K562 (cell line): ENCODE measurements at regions not wholly inside any gene's neighbourhood (a gene's known extent, or its start where the extent isn't known, plus 50 kb on each side); places are given as distances from the start of the nearest gene placed in this dataset.

ENCODE experiments used
- ATAC-seq: fragments of 200-7000 bp; cut with Tn5 transposase; 3 replicates; pipeline ENCODE4 v1.9.1; 2020; ENCODE audit warnings: moderate library complexity
- BruUV-seq: library from RNA; stranded (reverse); fragments of 400-500 nt; replicated peaks from 2 replicates; lab custom pipeline; 2021; lab: Mats Ljungman, UMichigan
- CTCF ChIA-PET: fragments of 300-600 bp; formaldehyde crosslinking; extraction: SDS; loops from one replicate; lab custom pipeline; 2021; ENCODE audit warnings: low intra/inter-chr PET ratio; lab: Yijun Ruan, JAX
- POLR2A ChIA-PET: fragments of 300-600, 350-650 bp; sonication (Branson Sonifier 250); formaldehyde crosslinking; extraction: SDS; loops from one replicate; lab custom pipeline; 2021; ENCODE audit warnings: antibody characterized with exemption, inconsistent platforms; lab: Yijun Ruan, JAX
- DNase-seq, 4 experiments: peaks; one replicate each; pipeline versions ENCODE4 v3.0.0 to v3.0.0-alpha.2; 2011 to 2018; ENCODE audit warnings: low spot score in 3 of 4, mixed read lengths in 3 of 4; ENCODE audit errors: extremely low read depth in 1 of 4
- FAIRE-seq: peaks from 2 replicates; lab custom pipeline; 2011; peaks lifted over from hg19 to GRCh38; lab: Jason Lieb, UNC
- H2AFZ ChIP-seq: 2 replicates; pipeline ENCODE4 v1.6.0; 2011; ENCODE audit warnings: low read depth, low read length, control low read depth, inconsistent platforms
- H3K27ac ChIP-seq: fragments of 200-600 bp; 3 replicates; pipeline ENCODE4 v1.8.0; 2011; ENCODE audit warnings: low read depth, mild to moderate bottlenecking, control low read depth, inconsistent platforms, low read length, moderate library complexity, mixed read lengths; ENCODE audit errors: extremely low read depth
- H3K27me3 ChIP-seq, 2 experiments: fragments of 300-600 bp in 1 of 2; 2 replicates in 1 of 2; 3 replicates in 1 of 2; pipeline versions ENCODE4 v1.6.0 to v1.8.0; 2011; ENCODE audit warnings: inconsistent platforms in 2 of 2, low read length in 2 of 2, mild to moderate bottlenecking in 1 of 2, mixed read lengths in 1 of 2, moderate library complexity in 1 of 2; ENCODE audit not compliant: control insufficient read depth in 2 of 2, insufficient read depth in 2 of 2
- H3K36me3 ChIP-seq: fragments of 300-600 bp; 3 replicates; pipeline ENCODE4 v1.8.0; 2011; ENCODE audit warnings: mild to moderate bottlenecking, low read length, inconsistent platforms; ENCODE audit not compliant: control insufficient read depth, insufficient read depth
- H3K4me1 ChIP-seq, 2 experiments: fragments of 200-600 bp in 1 of 2; replicated peaks in 1 of 2; 2 replicates in 1 of 2; 3 replicates in 1 of 2; pipeline versions ENCODE4 v1.5.1 to v1.8.0; 2011; ENCODE audit warnings: inconsistent platforms in 2 of 2, low read length in 2 of 2, mild to moderate bottlenecking in 1 of 2, mixed read lengths in 1 of 2, moderate library complexity in 1 of 2; ENCODE audit not compliant: control insufficient read depth in 2 of 2, insufficient read depth in 2 of 2
- H3K4me2 ChIP-seq: 2 replicates; pipeline ENCODE4 v1.6.1; 2011; ENCODE audit warnings: low read length, control low read depth, inconsistent platforms, mixed read lengths; ENCODE audit not compliant: insufficient read depth
- H3K4me3 ChIP-seq: fragments of 200-600 bp; sonication (generic), shearing (Covaris generic); 2 replicates; pipeline ENCODE4 v1.5.1; 2016; ENCODE audit warnings: control low read depth, inconsistent platforms
- H3K79me2 ChIP-seq: fragments of 200-600 bp; 3 replicates; pipeline ENCODE4 v1.8.0; 2011; ENCODE audit warnings: low read length, inconsistent platforms; ENCODE audit not compliant: control insufficient read depth, insufficient read depth
- H3K9ac ChIP-seq, 2 experiments: 2 replicates each; pipeline versions ENCODE4 v1.6.0 to v1.6.1; 2011; ENCODE audit warnings: low read depth in 2 of 2, low read length in 2 of 2, control low read depth in 1 of 2, inconsistent platforms in 1 of 2, mild to moderate bottlenecking in 1 of 2, mixed read lengths in 1 of 2; ENCODE audit not compliant: insufficient read depth in 1 of 2
- H3K9me1 ChIP-seq: one replicate; pipeline ENCODE4 v1.6.0; 2011; ENCODE audit warnings: inconsistent platforms, mild to moderate bottlenecking, low read length, moderate library complexity; ENCODE audit not compliant: control insufficient read depth, insufficient read depth
- H3K9me3 ChIP-seq: replicated peaks from 2 replicates; pipeline ENCODE4 v1.5.1; 2011; ENCODE audit warnings: low read depth, low read length, inconsistent platforms; ENCODE audit not compliant: control insufficient read depth, insufficient read depth
- H4K20me1 ChIP-seq: replicated peaks from 2 replicates; pipeline ENCODE4 v1.6.1; 2011; ENCODE audit warnings: low read length, inconsistent platforms, mixed read lengths; ENCODE audit not compliant: control insufficient read depth, insufficient read depth
- CREBBP ChIP-seq: IDR thresholded peaks from one replicate; pipeline ENCODE4 v1.6.1; 2012; ENCODE audit warnings: low read depth, mild to moderate bottlenecking, control low read depth, inconsistent platforms, low read length
- CSDE1 ChIP-seq, 2 experiments: fragments of 450-650 bp; IDR thresholded peaks; 2 replicates each; pipeline ENCODE4 v1.6.1; 2016; ENCODE audit warnings: mild to moderate bottlenecking in 1 of 2
- FOXA1 ChIP-seq: fragments of 450-650 bp; IDR thresholded peaks from 2 replicates; pipeline ENCODE4 v1.6.1; 2016; ENCODE audit warnings: mild to moderate bottlenecking, borderline replicate concordance
- FOXK1 ChIP-seq: sonication (generic); formaldehyde crosslinking; IDR thresholded peaks from 2 replicates; pipeline ENCODE4 v1.8.0; 2022; ENCODE audit warnings: missing genetic modification reagents, mild to moderate bottlenecking, borderline replicate concordance
- MEF2A ChIP-seq: IDR thresholded peaks from 2 replicates; pipeline ENCODE4 v1.6.1; 2011; ENCODE audit warnings: low read depth, mild to moderate bottlenecking, low read length, moderate library complexity; ENCODE audit not compliant: control insufficient read depth
- PCBP2 ChIP-seq: fragments of 200-400 bp; formaldehyde crosslinking; IDR thresholded peaks from 2 replicates; pipeline ENCODE4 v1.6.1; 2018; ENCODE audit warnings: low read length, low read depth, mild to moderate bottlenecking, moderate library complexity; ENCODE audit not compliant: poor library complexity, severe bottlenecking
- ZBED1 ChIP-seq: IDR thresholded peaks from 2 replicates; pipeline ENCODE4 v1.6.1; 2014
- ZKSCAN3 ChIP-seq: fragments of 250-450 bp; sonication (Bioruptor Pico); IDR thresholded peaks from 2 replicates; pipeline ENCODE4 v1.4.0; 2020
- ZNF197 ChIP-seq: fragments of 200-800 bp; sonication (Bioruptor generic); IDR thresholded peaks from 2 replicates; pipeline ENCODE4 v1.6.1; 2016; ENCODE audit warnings: low read depth, missing genetic modification characterization, missing compliant biosample characterization
- ZNF584 ChIP-seq: fragments of 200-800 bp; sonication (Bioruptor generic); IDR thresholded peaks from 2 replicates; pipeline ENCODE4 v1.6.1; 2016; ENCODE audit warnings: low read depth, mild to moderate bottlenecking, missing genetic modification characterization, missing compliant biosample characterization
- WGBS: fragments of 100-300 bp; shearing (Covaris generic); methylation state at CpG from one replicate; pipeline ENCODE4 v1.1.6; 2016; ENCODE audit warnings: low coverage, mixed read lengths; ENCODE audit not compliant: insufficient coverage; ENCODE audit errors: missing lambda C conversion rate; 5-methylcytosine and 5-hydroxymethylcytosine counted together
- in situ Hi-C: fragments of 300-500 bp; cut with MboI; formaldehyde crosslinking; loops from 4 replicates; pipeline ENCODE4 v1.15.0; 2018; ENCODE audit warnings: inconsistent platforms, mixed read lengths
- intact Hi-C: fragments of 100-400 bp; cut with micrococcal nuclease; formaldehyde crosslinking; loops from 2 replicates; pipeline ENCODE4 v1.14.2; 2022

GRCh38 chr19:34575206-34575605 is 93.6 kb downstream of the WTIP start:
- Histone ChIP-seq H4K20me1 (no peaks in the 10 kb centered on the region), H3K79me2 (no peaks in the 10 kb centered on the region), H3K9ac (no peak overlapping the region), H3K27ac (no peak overlapping the region), H3K4me1 (peaks cover 0 to 16% of the 10 kb centered on the region in 2 experiments; a peak in 2 of 5 replicates), H3K9me1 (no peaks in the 10 kb centered on the region), H2AFZ (no peak overlapping the region), H3K4me2 (no peak overlapping the region), H3K9me3 (no peaks in the 10 kb centered on the region), H3K36me3 (no peaks in the 10 kb centered on the region), H3K27me3 (peaks cover 0 to 6% of the 10 kb centered on the region in 2 experiments; a peak in 2 of 5 replicates), H3K4me3 (no peak overlapping the region)
- ATAC-seq: no peak
- DNase-seq: no peak
- no peak for TF ChIP-seq MEF2A
- TF ChIP-seq CSDE1 (IDR thresholded peaks at IDR 0.05): no peak
- TF ChIP-seq ZKSCAN3 (CRISPR knock-in tag): no peak
- TF ChIP-seq PCBP2: no peak
- no peak for TF ChIP-seq ZNF197 (CRISPR knock-in tag)
- no peak for TF ChIP-seq CREBBP
- TF ChIP-seq FOXK1 (CRISPR knock-in tag): no peak
- no peak for TF ChIP-seq ZBED1
- TF ChIP-seq ZNF584: no peak
- TF ChIP-seq FOXA1: no peak
- in situ Hi-C loops (no loop called here), intact Hi-C loops (no loop called here)
- FAIRE-seq: no peak
- CTCF ChIA-PET: no interaction called here
- WGBS: 13% methylated on average over 13 of the region's 20 CpGs
- POLR2A ChIA-PET: no interaction called here
- no TSS peak for BruUV-seq
